IMR-90 (cell line): ENCODE measurements at regions not wholly inside any gene's neighbourhood (a gene's known extent, or its start where the extent isn't known, plus 50 kb on each side); places are given as distances from the start of the nearest gene placed in this dataset.

Source experiments
- ATAC-seq: fragments of 200-7000 bp; cut with Tn5 transposase; 2 replicates; pipeline ENCODE4 v1.9.1; 2020; ENCODE audit warnings: low read depth, mild to moderate bottlenecking, moderate library complexity
- BruUV-seq: library from RNA; stranded (reverse); fragments of 400-500 nt; replicated peaks from 2 replicates; lab custom pipeline; 2021; lab: Mats Ljungman, UMichigan
- CTCF ChIA-PET: fragments of 300-600 bp; formaldehyde crosslinking; extraction: SDS; loops from one replicate; lab custom pipeline; 2021; ENCODE audit warnings: antibody characterized with exemption; lab: Yijun Ruan, JAX
- POLR2A ChIA-PET: fragments of 300-600 bp; sonication (Branson Sonifier 250); formaldehyde crosslinking; loops from one replicate; lab custom pipeline; 2022; ENCODE audit warnings: antibody characterized with exemption; ENCODE audit not compliant: unreplicated experiment; lab: Charles Lee
- DNase-seq: peaks from one replicate; pipeline ENCODE4 v3.0.0; 2013
- H2AFZ ChIP-seq: replicated peaks from 2 replicates; pipeline ENCODE3; 2013; ENCODE audit warnings: low read length, mild to moderate bottlenecking; ENCODE audit not compliant: poor library complexity
- H2AK5ac ChIP-seq: 2 replicates; pipeline ENCODE4 v1.6.1; 2013; ENCODE audit warnings: low read depth, low read length, inconsistent platforms
- H2AK9ac ChIP-seq: replicated peaks from 2 replicates; pipeline ENCODE3; 2013; ENCODE audit warnings: mild to moderate bottlenecking, low read depth, low read length, moderate library complexity; ENCODE audit not compliant: poor library complexity
- H2BK120ac ChIP-seq: 2 replicates; pipeline ENCODE4 v1.6.1; 2013; ENCODE audit warnings: low read depth, low read length, inconsistent platforms
- H2BK15ac ChIP-seq: 3 replicates; pipeline ENCODE4 v1.6.1; 2013; ENCODE audit warnings: low read depth, low read length, inconsistent platforms
- H2BK20ac ChIP-seq: 2 replicates; pipeline ENCODE4 v1.6.1; 2013; ENCODE audit warnings: low read depth, mild to moderate bottlenecking, inconsistent platforms, low read length, moderate library complexity
- H2BK5ac ChIP-seq: 2 replicates; pipeline ENCODE4 v1.6.1; 2013; ENCODE audit warnings: mild to moderate bottlenecking, low read depth, low read length, inconsistent platforms; ENCODE audit not compliant: poor library complexity, severe bottlenecking
- H3K14ac ChIP-seq: replicated peaks from 2 replicates; pipeline ENCODE4 v1.6.1; 2013; ENCODE audit warnings: low read depth, low read length, inconsistent platforms
- H3K18ac ChIP-seq: 2 replicates; pipeline ENCODE4 v1.6.1; 2013; ENCODE audit warnings: low read depth, low read length, control low read depth
- H3K23ac ChIP-seq: 2 replicates; pipeline ENCODE4 v1.6.1; 2013; ENCODE audit warnings: low read depth, low read length, inconsistent platforms
- H3K27ac ChIP-seq: 2 replicates; pipeline ENCODE4 v1.5.1; 2013; ENCODE audit warnings: mild to moderate bottlenecking, control low read depth, low read length; ENCODE audit not compliant: insufficient read depth
- H3K27me3 ChIP-seq: 2 replicates; pipeline ENCODE4 v1.6.1; 2013; ENCODE audit warnings: low read length; ENCODE audit not compliant: control insufficient read depth, insufficient read depth
- H3K36me3 ChIP-seq: 2 replicates; pipeline ENCODE4 v1.6.1; 2013; ENCODE audit warnings: low read length, mixed read lengths; ENCODE audit not compliant: control insufficient read depth, insufficient read depth
- H3K4ac ChIP-seq: 2 replicates; pipeline ENCODE4 v1.6.1; 2013; ENCODE audit warnings: low read depth, low read length, inconsistent platforms
- H3K4me1 ChIP-seq: 2 replicates; pipeline ENCODE4 v1.6.1; 2013; ENCODE audit warnings: low read length, mixed read lengths; ENCODE audit not compliant: control insufficient read depth, insufficient read depth
- H3K4me2 ChIP-seq: 2 replicates; pipeline ENCODE4 v1.6.1; 2013; ENCODE audit warnings: low read depth, mild to moderate bottlenecking, control low read depth, low read length, moderate library complexity
- H3K4me3 ChIP-seq: 2 replicates; pipeline ENCODE4 v1.5.1; 2013; ENCODE audit warnings: low read depth, mild to moderate bottlenecking, control low read depth, low read length, moderate library complexity; ENCODE audit not compliant: insufficient read depth
- H3K56ac ChIP-seq: 2 replicates; pipeline ENCODE4 v1.6.1; 2013; ENCODE audit warnings: low read length, inconsistent platforms; ENCODE audit not compliant: insufficient read depth; ENCODE audit errors: extremely low read depth
- H3K79me1 ChIP-seq, 2 experiments: 2 replicates each; pipeline ENCODE4 v1.6.1; 2013; ENCODE audit warnings: low read length in 2 of 2, inconsistent platforms in 1 of 2, low read depth in 1 of 2
- H3K9ac ChIP-seq: 2 replicates; pipeline ENCODE4 v1.6.1; 2013; ENCODE audit warnings: low read depth, low read length, control low read depth
- H3K9me1 ChIP-seq: 2 replicates; pipeline ENCODE4 v1.6.1; 2013; ENCODE audit warnings: low read length, inconsistent platforms; ENCODE audit not compliant: insufficient read depth
- H3K9me3 ChIP-seq: 2 replicates; pipeline ENCODE4 v1.6.1; 2013; ENCODE audit warnings: low read length; ENCODE audit not compliant: control insufficient read depth, insufficient read depth
- H4K20me1 ChIP-seq: 2 replicates; pipeline ENCODE4 v1.6.1; 2013; ENCODE audit warnings: low read length, inconsistent platforms; ENCODE audit not compliant: insufficient read depth
- H4K5ac ChIP-seq: 2 replicates; pipeline ENCODE4 v1.6.1; 2013; ENCODE audit warnings: mild to moderate bottlenecking, low read depth, low read length, control low read depth
- H4K8ac ChIP-seq, 2 experiments: 2 replicates each; pipeline ENCODE4 v1.6.1; 2013; ENCODE audit warnings: low read depth in 2 of 2, low read length in 2 of 2, control low read depth in 1 of 2, inconsistent platforms in 1 of 2
- H4K91ac ChIP-seq: 2 replicates; pipeline ENCODE4 v1.6.1; 2013; ENCODE audit warnings: low read depth, low read length, inconsistent platforms; ENCODE audit not compliant: insufficient read depth
- BHLHE40 ChIP-seq: fragments of 150-350 bp; IDR thresholded peaks from 2 replicates; pipeline ENCODE4 v1.6.1; 2016; ENCODE audit warnings: mild to moderate bottlenecking, low read depth, low read length
- CEBPB ChIP-seq: IDR thresholded peaks from 2 replicates; pipeline ENCODE4 v1.6.1; 2012; ENCODE audit warnings: low read depth, low read length, improper control_type of control experiment
- CHD1 ChIP-seq: IDR thresholded peaks from 2 replicates; pipeline ENCODE4 v1.6.1; 2012; ENCODE audit warnings: low read depth, low read length, improper control_type of control experiment
- FOS ChIP-seq: fragments of 150-350 bp; IDR thresholded peaks from 2 replicates; pipeline ENCODE4 v1.6.1; 2016; ENCODE audit warnings: low read depth, low read length
- MAFK ChIP-seq: IDR thresholded peaks from 2 replicates; pipeline ENCODE4 v1.6.1; 2012; ENCODE audit warnings: low read depth, low read length, improper control_type of control experiment
- MAZ ChIP-seq: IDR thresholded peaks from 2 replicates; pipeline ENCODE4 v1.6.1; 2012; ENCODE audit warnings: low read depth, mild to moderate bottlenecking, low read length, improper control_type of control experiment, moderate library complexity, borderline replicate concordance
- MXI1 ChIP-seq: IDR thresholded peaks from 2 replicates; pipeline ENCODE4 v1.6.1; 2012; ENCODE audit warnings: low read depth, mild to moderate bottlenecking, low read length, moderate library complexity, borderline replicate concordance
- NFE2L2 ChIP-seq: fragments of 150-350 bp; IDR thresholded peaks from 2 replicates; pipeline ENCODE4 v1.6.1; 2016; ENCODE audit warnings: low read depth, mild to moderate bottlenecking, low read length
- POLR2A ChIP-seq: IDR thresholded peaks from 2 replicates; pipeline ENCODE4 v1.6.1; 2012; ENCODE audit warnings: mild to moderate bottlenecking, low read depth, low read length
- RAD21 ChIP-seq: IDR thresholded peaks from 2 replicates; pipeline ENCODE4 v1.6.1; 2012; ENCODE audit warnings: low read length, improper control_type of control experiment
- RCOR1 ChIP-seq: IDR thresholded peaks from 2 replicates; pipeline ENCODE4 v1.6.1; 2012; ENCODE audit warnings: mild to moderate bottlenecking, low read length, improper control_type of control experiment; ENCODE audit not compliant: insufficient replicate concordance
- RFX5 ChIP-seq: IDR thresholded peaks from 2 replicates; pipeline ENCODE4 v1.8.0; 2012; ENCODE audit warnings: low read depth, mild to moderate bottlenecking, low read length, moderate library complexity
- SMC3 ChIP-seq: fragments of 150-350 bp; IDR thresholded peaks from 2 replicates; pipeline ENCODE4 v1.6.1; 2016; ENCODE audit warnings: low read depth, mild to moderate bottlenecking, antibody characterized with exemption, low read length, moderate library complexity
- WGBS, 2 experiments: methylation state at CpG; one replicate each; pipeline versions ENCODE4 v1.1.5 to v1.1.7; 2013; ENCODE audit warnings: missing lambda C conversion rate in 2 of 2; ENCODE audit not compliant: insufficient read length in 1 of 2; ENCODE audit errors: extremely low coverage in 2 of 2; 5-methylcytosine and 5-hydroxymethylcytosine counted together
- dilution Hi-C: fragments of 300-500 bp; cut with HindIII; formaldehyde crosslinking; loops from one replicate; pipeline ENCODE4 v1.14.3; 2018; ENCODE audit warnings: low sequenced_read_pairs; ENCODE audit not compliant: unreplicated experiment
- in situ Hi-C: fragments of 300-500 bp; cut with MboI; formaldehyde crosslinking; loops from 3 replicates; pipeline ENCODE4 v1.14.3; 2019; ENCODE audit warnings: low sequenced_read_pairs, inconsistent platforms, mixed read lengths
- intact Hi-C: fragments of 100-400 bp; cut with micrococcal nuclease; formaldehyde crosslinking; loops from 2 replicates; pipeline ENCODE4 v1.10.0; 2022
- TF ChIP-seq, protein P1 (sequence below): fragments of 150-350 bp; IDR thresholded peaks from 2 replicates; pipeline ENCODE4 v1.6.1; 2016; ENCODE audit warnings: low read depth, mild to moderate bottlenecking, low read length, moderate library complexity, borderline replicate concordance
- TF ChIP-seq, protein P2 (sequence below): conservative IDR thresholded peaks from 2 replicates; pipeline ENCODE4 v1.5.1; 2012; ENCODE audit warnings: mild to moderate bottlenecking, low read depth, low read length, improper control_type of control experiment
- TF ChIP-seq, protein P3 (sequence below): fragments of 150-350 bp; IDR thresholded peaks from 2 replicates; pipeline ENCODE4 v1.6.1; 2017; ENCODE audit warnings: mild to moderate bottlenecking, antibody characterized with exemption, low read length, low read depth

DNA sequence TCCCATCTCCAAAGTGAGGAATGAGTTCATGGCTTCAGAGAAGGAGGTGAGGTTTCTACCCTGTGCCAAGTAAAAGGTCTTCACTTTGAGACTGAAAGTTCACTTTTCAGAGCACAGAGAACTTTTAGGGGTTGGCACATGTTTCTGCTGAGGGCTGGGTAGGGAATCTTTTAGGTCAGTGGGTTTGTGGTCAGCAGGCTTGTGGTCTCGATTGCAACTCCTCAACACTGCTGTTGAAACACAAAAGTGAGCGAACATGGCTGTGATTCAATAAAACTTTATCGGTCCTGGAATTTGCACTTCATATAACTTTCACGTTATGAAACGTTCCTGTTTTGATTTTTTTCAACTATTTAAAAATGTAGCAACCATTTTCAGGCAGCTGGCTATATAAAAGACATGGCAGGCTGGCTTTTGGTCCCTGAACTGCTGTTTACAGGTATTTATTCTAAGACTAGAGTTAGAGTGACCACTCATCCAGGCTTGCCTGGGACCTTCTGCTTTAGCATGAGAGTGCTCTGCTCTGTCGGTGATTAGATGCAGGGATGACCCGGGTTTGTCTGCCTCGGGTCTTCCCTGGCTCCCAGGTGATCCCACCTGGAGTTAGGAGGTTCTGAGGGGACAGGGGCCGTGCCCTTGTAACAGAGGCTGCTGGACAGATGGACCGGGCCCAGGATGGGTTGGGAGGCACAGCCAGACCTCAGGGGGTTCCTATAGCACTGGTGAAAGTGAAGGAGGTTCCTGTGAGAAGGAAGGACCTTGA is 62.7 kb upstream of the TAF1B start:
- 90% methylated on average over 2 of the region's 10 CpGs; no CpG with 5 or more reads in 1 of the 2 experiments for WGBS, 2 experiments
- no TSS peak for BruUV-seq

More for the DNA sequence above, 62.7 kb upstream of the TAF1B start:
- Histone ChIP-seq H2BK20ac (no peak overlapping the region), H4K20me1 (no peaks in the 10 kb centered on the region), H3K9me3 (no peaks in the 10 kb centered on the region), H2AK9ac (no peak overlapping the region), H3K79me1 (no peaks in the 10 kb centered on the region), H3K4me2 (no peak overlapping the region), H4K5ac (no peak overlapping the region), H3K9me1 (0 out of 2 replicates have a peak, but pooled peaks cover 3% of the 10 kb centered on the region), H3K18ac (no peak overlapping the region), H2BK5ac (no peak overlapping the region), H3K9ac (no peak overlapping the region), H3K4me1 (no peaks in the 10 kb centered on the region), H3K4me3 (no peak overlapping the region), H2BK120ac (no peak overlapping the region), H3K14ac (no peak overlapping the region), H3K27me3 (peaks cover 24% of the 10 kb centered on the region), H2BK15ac (no peak overlapping the region), H2AK5ac (no peak overlapping the region), H3K23ac (no peak overlapping the region), H3K4ac (no peak overlapping the region), H3K56ac (no peak overlapping the region), H2AFZ (no peak overlapping the region), H3K27ac (no peak overlapping the region), H3K36me3 (no peaks in the 10 kb centered on the region), H4K91ac (no peak overlapping the region), H4K8ac (no peak overlapping the region)
- ChIA-PET CTCF (no interaction called here), POLR2A (no interaction called here)
- ATAC-seq (no peak), DNase-seq (no peak)
- TF ChIP-seq RAD21 (no peak), MAZ (no peak), CHD1 (no peak), MXI1 (no peak), MAFK (no peak), NFE2L2 (no peak), RCOR1 (no peak), RFX5 (no peak), FOS (no peak), SMC3 (no peak), CEBPB (no peak), BHLHE40 (no peak), POLR2A (no peak)
- TF ChIP-seq, protein P1, sequence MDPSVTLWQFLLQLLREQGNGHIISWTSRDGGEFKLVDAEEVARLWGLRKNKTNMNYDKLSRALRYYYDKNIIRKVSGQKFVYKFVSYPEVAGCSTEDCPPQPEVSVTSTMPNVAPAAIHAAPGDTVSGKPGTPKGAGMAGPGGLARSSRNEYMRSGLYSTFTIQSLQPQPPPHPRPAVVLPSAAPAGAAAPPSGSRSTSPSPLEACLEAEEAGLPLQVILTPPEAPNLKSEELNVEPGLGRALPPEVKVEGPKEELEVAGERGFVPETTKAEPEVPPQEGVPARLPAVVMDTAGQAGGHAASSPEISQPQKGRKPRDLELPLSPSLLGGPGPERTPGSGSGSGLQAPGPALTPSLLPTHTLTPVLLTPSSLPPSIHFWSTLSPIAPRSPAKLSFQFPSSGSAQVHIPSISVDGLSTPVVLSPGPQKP: no peak
- TF ChIP-seq, protein P2, sequence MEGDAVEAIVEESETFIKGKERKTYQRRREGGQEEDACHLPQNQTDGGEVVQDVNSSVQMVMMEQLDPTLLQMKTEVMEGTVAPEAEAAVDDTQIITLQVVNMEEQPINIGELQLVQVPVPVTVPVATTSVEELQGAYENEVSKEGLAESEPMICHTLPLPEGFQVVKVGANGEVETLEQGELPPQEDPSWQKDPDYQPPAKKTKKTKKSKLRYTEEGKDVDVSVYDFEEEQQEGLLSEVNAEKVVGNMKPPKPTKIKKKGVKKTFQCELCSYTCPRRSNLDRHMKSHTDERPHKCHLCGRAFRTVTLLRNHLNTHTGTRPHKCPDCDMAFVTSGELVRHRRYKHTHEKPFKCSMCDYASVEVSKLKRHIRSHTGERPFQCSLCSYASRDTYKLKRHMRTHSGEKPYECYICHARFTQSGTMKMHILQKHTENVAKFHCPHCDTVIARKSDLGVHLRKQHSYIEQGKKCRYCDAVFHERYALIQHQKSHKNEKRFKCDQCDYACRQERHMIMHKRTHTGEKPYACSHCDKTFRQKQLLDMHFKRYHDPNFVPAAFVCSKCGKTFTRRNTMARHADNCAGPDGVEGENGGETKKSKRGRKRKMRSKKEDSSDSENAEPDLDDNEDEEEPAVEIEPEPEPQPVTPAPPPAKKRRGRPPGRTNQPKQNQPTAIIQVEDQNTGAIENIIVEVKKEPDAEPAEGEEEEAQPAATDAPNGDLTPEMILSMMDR: no peak
- TF ChIP-seq, protein P3, sequence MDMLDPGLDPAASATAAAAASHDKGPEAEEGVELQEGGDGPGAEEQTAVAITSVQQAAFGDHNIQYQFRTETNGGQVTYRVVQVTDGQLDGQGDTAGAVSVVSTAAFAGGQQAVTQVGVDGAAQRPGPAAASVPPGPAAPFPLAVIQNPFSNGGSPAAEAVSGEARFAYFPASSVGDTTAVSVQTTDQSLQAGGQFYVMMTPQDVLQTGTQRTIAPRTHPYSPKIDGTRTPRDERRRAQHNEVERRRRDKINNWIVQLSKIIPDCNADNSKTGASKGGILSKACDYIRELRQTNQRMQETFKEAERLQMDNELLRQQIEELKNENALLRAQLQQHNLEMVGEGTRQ: no peak
- intact Hi-C loops (no loop called here), dilution Hi-C loops (no loop called here), in situ Hi-C loops (no loop called here)
